Breast epithelium (tissue), 3 donors: ENCODE measurements at regions not wholly inside any gene's neighbourhood (a gene's known extent, or its start where the extent isn't known, plus 50 kb on each side); places are given as distances from the start of the nearest gene placed in this dataset.

Source experiments
- POLR2A ChIP-seq: fragments of 450-650 bp; IDR thresholded peaks from one replicate; pipeline ENCODE4 v1.6.1; 2016; ENCODE audit warnings: antibody characterized with exemption, mild to moderate bottlenecking, moderate library complexity
- POLR2AphosphoS5 ChIP-seq, 3 donors: sonication (generic); formaldehyde crosslinking; IDR thresholded peaks; one replicate each; pipeline ENCODE4 v1.6.1; 2017; ENCODE audit warnings: antibody characterized with exemption in 3 of 3
- TF ChIP-seq, protein P1 (sequence below), 3 donors: fragments of 450-650 bp; IDR thresholded peaks; one replicate each; pipeline ENCODE4 v1.5.1; 2016 to 2017; ENCODE audit warnings: antibody characterized with exemption in 3 of 3, mild to moderate bottlenecking in 3 of 3, moderate library complexity in 3 of 3

DNA sequence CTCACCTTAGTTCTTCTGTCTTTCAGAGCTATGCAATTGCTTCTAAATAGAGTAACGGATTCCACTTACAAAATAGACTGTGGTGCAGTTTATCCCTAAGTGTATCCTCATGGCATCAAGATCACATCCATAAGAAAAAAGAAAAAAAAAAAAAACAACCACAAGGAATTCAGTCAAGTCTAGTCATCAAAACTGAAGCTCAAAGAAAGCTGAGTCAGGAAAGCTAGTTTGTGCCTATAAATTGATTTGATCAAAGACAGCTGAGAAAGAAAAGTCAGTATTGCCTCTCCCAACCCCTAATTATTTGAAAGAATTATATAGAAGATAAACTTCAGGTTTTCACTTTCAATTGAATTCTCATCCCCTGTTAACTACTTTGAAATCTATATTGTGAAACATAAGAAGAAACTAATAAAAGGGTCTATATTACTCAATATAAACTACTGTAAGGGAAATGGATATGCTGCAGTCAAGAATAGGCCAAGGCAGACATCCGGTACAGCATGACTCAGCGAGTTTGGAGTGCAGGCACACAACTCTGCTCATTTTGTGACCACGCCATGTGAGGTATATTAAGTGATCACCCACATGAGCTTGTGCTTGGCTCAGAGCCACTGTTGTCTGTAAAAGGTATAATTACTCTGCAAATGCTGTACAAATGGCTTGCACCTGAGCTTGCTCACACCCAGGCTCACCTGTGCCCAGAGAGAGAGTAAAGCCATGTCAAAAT lies 568.1 kb upstream of the CRIM1 start:
- TF ChIP-seq POLR2AphosphoS5 (IDR thresholded peaks at IDR 0.05) (no peak), POLR2A (no peak)
- TF ChIP-seq, protein P1, sequence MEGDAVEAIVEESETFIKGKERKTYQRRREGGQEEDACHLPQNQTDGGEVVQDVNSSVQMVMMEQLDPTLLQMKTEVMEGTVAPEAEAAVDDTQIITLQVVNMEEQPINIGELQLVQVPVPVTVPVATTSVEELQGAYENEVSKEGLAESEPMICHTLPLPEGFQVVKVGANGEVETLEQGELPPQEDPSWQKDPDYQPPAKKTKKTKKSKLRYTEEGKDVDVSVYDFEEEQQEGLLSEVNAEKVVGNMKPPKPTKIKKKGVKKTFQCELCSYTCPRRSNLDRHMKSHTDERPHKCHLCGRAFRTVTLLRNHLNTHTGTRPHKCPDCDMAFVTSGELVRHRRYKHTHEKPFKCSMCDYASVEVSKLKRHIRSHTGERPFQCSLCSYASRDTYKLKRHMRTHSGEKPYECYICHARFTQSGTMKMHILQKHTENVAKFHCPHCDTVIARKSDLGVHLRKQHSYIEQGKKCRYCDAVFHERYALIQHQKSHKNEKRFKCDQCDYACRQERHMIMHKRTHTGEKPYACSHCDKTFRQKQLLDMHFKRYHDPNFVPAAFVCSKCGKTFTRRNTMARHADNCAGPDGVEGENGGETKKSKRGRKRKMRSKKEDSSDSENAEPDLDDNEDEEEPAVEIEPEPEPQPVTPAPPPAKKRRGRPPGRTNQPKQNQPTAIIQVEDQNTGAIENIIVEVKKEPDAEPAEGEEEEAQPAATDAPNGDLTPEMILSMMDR (IDR thresholded peaks at IDR 0.05): no peak
